Liver (tissue), 8 donors: ENCODE measurements at regions not wholly inside any gene's neighbourhood (a gene's known extent, or its start where the extent isn't known, plus 50 kb on each side); places are given as distances from the start of the nearest gene placed in this dataset.

Experiments
- DNase-seq: peaks from one replicate; pipeline ENCODE4 v3.0.0-alpha.2; 2017; ENCODE audit warnings: low spot score
- H3K27ac ChIP-seq, 2 donors: one replicate each; pipeline ENCODE4 v1.7.0; 2013; ENCODE audit warnings: inconsistent platforms in 2 of 2, low read length in 2 of 2, control low read depth in 1 of 2, low read depth in 1 of 2, mild to moderate bottlenecking in 1 of 2
- H3K27me3 ChIP-seq, 4 donors: one replicate each; pipeline versions ENCODE4 v1.6.1 to v1.7.0; 2013; ENCODE audit warnings: low read length in 3 of 4, inconsistent platforms in 1 of 4, mild to moderate bottlenecking in 1 of 4, moderate library complexity in 1 of 4; ENCODE audit not compliant: control insufficient read depth in 4 of 4, insufficient read depth in 4 of 4
- H3K36me3 ChIP-seq, 4 donors: one replicate each; pipeline versions ENCODE4 v1.6.1 to v1.7.0; 2013; ENCODE audit warnings: low read length in 3 of 4, mild to moderate bottlenecking in 3 of 4, low read depth in 1 of 4, moderate library complexity in 1 of 4; ENCODE audit not compliant: control insufficient read depth in 4 of 4, insufficient read depth in 3 of 4
- H3K4me1 ChIP-seq, 4 donors: one replicate each; pipeline versions ENCODE4 v1.6.1 to v1.7.0; 2013; ENCODE audit warnings: low read length in 3 of 4, mild to moderate bottlenecking in 3 of 4, moderate library complexity in 1 of 4; ENCODE audit not compliant: control insufficient read depth in 4 of 4, insufficient read depth in 4 of 4
- H3K4me3 ChIP-seq, 3 donors: one replicate each; pipeline versions ENCODE4 v1.6.1 to v1.7.0; 2013; ENCODE audit warnings: low read length in 3 of 3, control low read depth in 1 of 3, low read depth in 1 of 3, mild to moderate bottlenecking in 1 of 3
- H3K9ac ChIP-seq, 2 donors: one replicate each; pipeline ENCODE4 v1.7.0; 2013; ENCODE audit warnings: low read length in 2 of 2, mild to moderate bottlenecking in 2 of 2, moderate library complexity in 2 of 2, control low read depth in 1 of 2, low read depth in 1 of 2
- H3K9me3 ChIP-seq, 4 donors: one replicate each; pipeline versions ENCODE4 v1.6.1 to v1.7.0; 2013; ENCODE audit warnings: low read length in 3 of 4; ENCODE audit not compliant: control insufficient read depth in 4 of 4
- ATF3 ChIP-seq: IDR thresholded peaks from 2 replicates; pipeline ENCODE4 v1.6.1; 2016; ENCODE audit warnings: antibody characterized with exemption
- EGR1 ChIP-seq, 2 donors: IDR thresholded peaks; 2 replicates each; pipeline ENCODE4 v1.6.1; 2016 to 2018; ENCODE audit warnings: antibody characterized with exemption in 2 of 2, low read depth in 2 of 2
- FOXA1 ChIP-seq: IDR thresholded peaks from 2 replicates; pipeline ENCODE4 v1.6.1; 2016; ENCODE audit warnings: antibody characterized with exemption
- FOXA2 ChIP-seq: IDR thresholded peaks from 2 replicates; pipeline ENCODE4 v1.6.1; 2016; ENCODE audit warnings: antibody characterized with exemption
- GABPA ChIP-seq, 2 donors: IDR thresholded peaks in 1 of 2; conservative IDR thresholded peaks in 1 of 2; 2 replicates each; pipeline ENCODE4 v1.6.1; 2016; ENCODE audit warnings: antibody characterized with exemption in 2 of 2, mild to moderate bottlenecking in 1 of 2, moderate library complexity in 1 of 2
- HNF4A ChIP-seq, 2 donors: conservative IDR thresholded peaks; 2 replicates each; pipeline ENCODE4 v1.6.1; 2016; ENCODE audit warnings: antibody characterized with exemption in 2 of 2, mild to moderate bottlenecking in 2 of 2
- HNF4G ChIP-seq: IDR thresholded peaks from 2 replicates; pipeline ENCODE4 v1.6.1; 2016; ENCODE audit warnings: antibody characterized with exemption
- JUND ChIP-seq, 2 donors: IDR thresholded peaks; 2 replicates each; pipeline ENCODE4 v1.6.1; 2016; ENCODE audit warnings: antibody characterized with exemption in 2 of 2
- NR2F2 ChIP-seq: IDR thresholded peaks from 2 replicates; pipeline ENCODE4 v1.6.1; 2016; ENCODE audit warnings: antibody characterized with exemption
- RAD21 ChIP-seq, 2 donors: IDR thresholded peaks; 2 replicates each; pipeline ENCODE4 v1.6.1; 2016; ENCODE audit warnings: antibody characterized with exemption in 2 of 2, mild to moderate bottlenecking in 2 of 2
- REST ChIP-seq: IDR thresholded peaks from 2 replicates; pipeline ENCODE4 v1.6.1; 2016; ENCODE audit warnings: antibody characterized with exemption, mild to moderate bottlenecking
- RXRA ChIP-seq, 2 donors: IDR thresholded peaks; 2 replicates each; pipeline ENCODE4 v1.6.1; 2017 to 2018; ENCODE audit warnings: antibody characterized with exemption in 2 of 2, mild to moderate bottlenecking in 1 of 2
- SP1 ChIP-seq: IDR thresholded peaks from 2 replicates; pipeline ENCODE4 v1.6.1; 2018; ENCODE audit warnings: antibody characterized with exemption, mild to moderate bottlenecking
- TAF1 ChIP-seq: conservative IDR thresholded peaks from 2 replicates; pipeline ENCODE4 v1.6.1; 2016; ENCODE audit warnings: antibody characterized with exemption, mild to moderate bottlenecking
- YY1 ChIP-seq: IDR thresholded peaks from 2 replicates; pipeline ENCODE4 v1.6.1; 2016; ENCODE audit warnings: antibody characterized with exemption, mild to moderate bottlenecking
- ZBTB33 ChIP-seq: IDR thresholded peaks from 2 replicates; pipeline ENCODE4 v1.6.1; 2016; ENCODE audit warnings: antibody characterized with exemption
- WGBS: extraction: QIAGEN DNeasy Blood & Tissue Kit; methylation state at CpG from one replicate; pipeline ENCODE4 v1.1.7; 2013; 5-methylcytosine and 5-hydroxymethylcytosine counted together
- TF ChIP-seq, protein P1 (sequence below): fragments of 150-350 bp; IDR thresholded peaks from 2 replicates; pipeline ENCODE4 v1.5.1; 2017; ENCODE audit warnings: improper control_type of control experiment, low read depth, low read length; ENCODE audit not compliant: missing input control
- TF ChIP-seq, protein P2 (sequence below): IDR thresholded peaks from 2 replicates; pipeline ENCODE4 v1.6.1; 2016; ENCODE audit warnings: antibody characterized with exemption
- donor health status: healthy.
- donor health status: healthy.
- donor health status: healthy.
- donor health status: healthy.
- donor health status: healthy.

- no peaks in the 10 kb centered on the region for H3K36me3 ChIP-seq
- no peaks in the 10 kb centered on the region for H3K9me3 ChIP-seq
- no peaks in the 10 kb centered on the region for H3K27me3 ChIP-seq
- H3K4me3 ChIP-seq, result no peak overlapping the region
- H3K27ac ChIP-seq, result no peak overlapping the region
- WGBS, result 23% methylated on average over 4 of the region's 4 CpGs
- DNase-seq, result no peak
- H3K4me1 ChIP-seq, result no peaks in the 10 kb centered on the region
- H3K9ac ChIP-seq, result no peak overlapping the region
- TF ChIP-seq, protein P1, sequence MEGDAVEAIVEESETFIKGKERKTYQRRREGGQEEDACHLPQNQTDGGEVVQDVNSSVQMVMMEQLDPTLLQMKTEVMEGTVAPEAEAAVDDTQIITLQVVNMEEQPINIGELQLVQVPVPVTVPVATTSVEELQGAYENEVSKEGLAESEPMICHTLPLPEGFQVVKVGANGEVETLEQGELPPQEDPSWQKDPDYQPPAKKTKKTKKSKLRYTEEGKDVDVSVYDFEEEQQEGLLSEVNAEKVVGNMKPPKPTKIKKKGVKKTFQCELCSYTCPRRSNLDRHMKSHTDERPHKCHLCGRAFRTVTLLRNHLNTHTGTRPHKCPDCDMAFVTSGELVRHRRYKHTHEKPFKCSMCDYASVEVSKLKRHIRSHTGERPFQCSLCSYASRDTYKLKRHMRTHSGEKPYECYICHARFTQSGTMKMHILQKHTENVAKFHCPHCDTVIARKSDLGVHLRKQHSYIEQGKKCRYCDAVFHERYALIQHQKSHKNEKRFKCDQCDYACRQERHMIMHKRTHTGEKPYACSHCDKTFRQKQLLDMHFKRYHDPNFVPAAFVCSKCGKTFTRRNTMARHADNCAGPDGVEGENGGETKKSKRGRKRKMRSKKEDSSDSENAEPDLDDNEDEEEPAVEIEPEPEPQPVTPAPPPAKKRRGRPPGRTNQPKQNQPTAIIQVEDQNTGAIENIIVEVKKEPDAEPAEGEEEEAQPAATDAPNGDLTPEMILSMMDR, result peak; percentile 43
- TF ChIP-seq SP1 (no peak), TAF1 (no peak), HNF4G (no peak), RAD21 (IDR thresholded peaks at IDR 0.05) (peak; percentile 74 to 87)
Measured at GRCh38 chr2:220165401-220165800, 538.0 kb downstream of the SLC4A3 start.

- no peak overlapping the region for H3K4me3 ChIP-seq
- H3K36me3 ChIP-seq, result no peaks in the 10 kb centered on the region
- H3K9ac ChIP-seq, result no peak overlapping the region
- no peaks in the 10 kb centered on the region for H3K9me3 ChIP-seq
- no peaks in the 10 kb centered on the region for H3K27me3 ChIP-seq
- WGBS, result 70% methylated on average over 3 of the region's 3 CpGs
- no peak for TF ChIP-seq NR2F2
- no peak for TF ChIP-seq ATF3
- TF ChIP-seq TAF1, result no peak
- TF ChIP-seq JUND (IDR thresholded peaks at IDR 0.05), result no peak
- TF ChIP-seq, protein P2, sequence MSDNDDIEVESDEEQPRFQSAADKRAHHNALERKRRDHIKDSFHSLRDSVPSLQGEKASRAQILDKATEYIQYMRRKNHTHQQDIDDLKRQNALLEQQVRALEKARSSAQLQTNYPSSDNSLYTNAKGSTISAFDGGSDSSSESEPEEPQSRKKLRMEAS, result no peak
- no peak for TF ChIP-seq RAD21 (IDR thresholded peaks at IDR 0.05)
- no peak for TF ChIP-seq SP1
- TF ChIP-seq GABPA (IDR thresholded peaks at IDR 0.05 in 1 of 2, conservative IDR thresholded peaks at IDR 0.05 in 1 of 2), result no peak
- TF ChIP-seq RXRA (IDR thresholded peaks at IDR 0.05), result no peak
- no peak for TF ChIP-seq FOXA2
- TF ChIP-seq EGR1 (IDR thresholded peaks at IDR 0.05; ENCODE audit: low read depth in 2 of 2), result no peak
- no peak for TF ChIP-seq YY1
- no peak for TF ChIP-seq HNF4A (conservative IDR thresholded peaks at IDR 0.05)
- TF ChIP-seq, protein P1, result no peak
- no peak for TF ChIP-seq HNF4G
- TF ChIP-seq ZBTB33, result no peak
- TF ChIP-seq REST, result no peak
- no peak for TF ChIP-seq FOXA1
- no peaks in the 10 kb centered on the region for H3K4me1 ChIP-seq
- no peak for DNase-seq
- H3K27ac ChIP-seq, result no peak overlapping the region
Measured at GRCh38 chr2:220166616-220167015, 539.2 kb downstream of the SLC4A3 start.
